HG02759 (cell line): ENCODE measurements at regions not wholly inside any gene's neighbourhood (a gene's known extent, or its start where the extent isn't known, plus 50 kb on each side); places are given as distances from the start of the nearest gene placed in this dataset.

Source experiments
- ATAC-seq: cut with Tn5 transposase; IDR thresholded peaks from one replicate; pipeline ENCODE4 v1.9.1; 2021; ENCODE audit warnings: mild to moderate bottlenecking, moderate library complexity; ENCODE audit not compliant: unreplicated experiment

DNA sequence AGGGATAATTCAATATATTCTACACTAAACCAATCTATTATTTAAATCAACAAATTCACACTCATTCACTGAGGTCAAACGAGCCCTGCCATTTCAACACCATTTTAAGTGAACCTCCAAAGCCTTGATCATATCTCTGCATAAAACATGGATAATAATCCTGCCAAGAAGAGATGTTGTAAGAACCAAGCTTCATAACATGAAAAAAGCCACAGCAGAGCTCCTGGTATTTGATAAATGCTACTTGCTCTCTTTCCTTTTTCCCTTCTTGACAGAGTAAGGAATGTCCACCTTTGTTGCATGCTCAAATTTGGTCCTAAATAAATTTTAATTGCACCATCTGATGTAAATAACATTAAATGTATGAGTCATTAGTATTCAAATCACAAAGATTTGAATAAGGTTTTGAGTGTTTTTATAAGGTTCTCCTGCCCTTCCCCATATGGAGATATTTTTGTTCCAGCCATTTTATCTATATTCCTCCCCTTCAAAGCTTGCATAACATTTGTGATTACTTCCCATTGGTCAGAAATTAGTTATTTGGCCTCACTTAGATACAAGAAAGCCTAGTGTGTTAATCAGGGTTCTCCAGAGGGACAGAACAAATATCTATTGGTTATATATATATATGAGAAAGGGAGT, 318.8 kb downstream of the RND3 start:
- no peak for ATAC-seq

DNA sequence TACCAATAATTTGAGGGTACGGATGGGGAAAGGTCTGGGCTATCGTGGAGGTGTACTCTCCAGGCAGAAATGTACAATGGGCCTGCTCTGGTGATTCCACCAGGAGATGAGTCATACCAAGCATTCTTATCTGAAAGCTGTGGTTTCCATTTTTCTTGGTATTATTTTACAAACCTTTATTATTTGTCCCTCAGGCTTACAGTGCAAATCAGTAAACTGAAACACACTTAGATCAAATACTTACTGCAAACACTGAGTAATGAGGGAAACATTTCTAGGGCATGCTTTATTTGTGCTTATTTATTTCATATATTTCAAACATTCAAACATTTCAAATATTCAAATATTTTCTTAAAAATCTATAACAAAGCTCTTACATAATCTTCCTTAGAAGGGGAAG, 319.8 kb downstream of the RND3 start:
- ATAC-seq = peak; percentile 96

GRCh38 chr2:150166313-150167051, 321.0 kb downstream of the RND3 start:
- ATAC-seq = no peak

DNA sequence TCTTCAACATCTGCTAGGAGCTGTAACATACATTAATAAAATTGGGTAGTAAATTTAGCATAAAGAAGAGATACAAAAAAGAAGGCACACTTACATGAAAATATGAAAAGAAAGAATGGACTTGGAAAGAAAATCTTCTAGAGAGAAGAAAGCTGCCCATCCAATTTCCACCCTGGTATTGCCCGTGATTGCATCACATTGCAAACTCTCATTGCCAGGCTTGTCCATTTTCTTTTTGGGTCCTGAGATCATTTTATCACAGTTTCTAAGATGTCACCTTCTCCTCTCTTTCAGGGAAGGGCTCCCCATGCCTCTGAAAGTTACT, 321.5 kb downstream of the RND3 start:
- no peak for ATAC-seq

DNA sequence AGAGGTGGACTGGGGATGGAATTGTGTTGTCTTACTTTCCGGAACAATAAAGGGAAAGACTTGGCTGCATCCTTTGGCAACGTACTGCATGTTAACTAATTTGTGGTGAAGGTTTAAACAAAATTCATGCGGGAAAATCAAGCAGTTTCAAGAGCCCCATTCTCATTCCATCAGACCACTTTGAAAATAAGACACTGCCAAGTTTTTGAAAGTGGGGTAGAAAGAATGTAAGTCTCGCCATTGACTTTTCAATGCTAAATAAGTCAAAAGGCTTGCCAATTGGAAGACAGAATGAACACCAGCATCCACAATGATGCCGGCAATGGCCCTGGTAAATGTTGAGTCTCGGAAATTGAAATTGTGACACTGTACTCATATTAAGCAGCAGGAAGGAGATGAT, 322.0 kb downstream of the RND3 start:
- ATAC-seq = no peak

GRCh38 chr2:150162241-150162942, 325.1 kb downstream of the RND3 start:
- no peak for ATAC-seq

GRCh38 chr2:150160058-150160457, 327.4 kb downstream of the RND3 start:
- ATAC-seq = no peak

- ATAC-seq = no peak
These were observed 328.2 kb downstream of the RND3 start for GRCh38 chr2:150159300-150159699.

- no peak for ATAC-seq
These were observed 330.6 kb downstream of the RND3 start for GRCh38 chr2:150156876-150157275.

DNA sequence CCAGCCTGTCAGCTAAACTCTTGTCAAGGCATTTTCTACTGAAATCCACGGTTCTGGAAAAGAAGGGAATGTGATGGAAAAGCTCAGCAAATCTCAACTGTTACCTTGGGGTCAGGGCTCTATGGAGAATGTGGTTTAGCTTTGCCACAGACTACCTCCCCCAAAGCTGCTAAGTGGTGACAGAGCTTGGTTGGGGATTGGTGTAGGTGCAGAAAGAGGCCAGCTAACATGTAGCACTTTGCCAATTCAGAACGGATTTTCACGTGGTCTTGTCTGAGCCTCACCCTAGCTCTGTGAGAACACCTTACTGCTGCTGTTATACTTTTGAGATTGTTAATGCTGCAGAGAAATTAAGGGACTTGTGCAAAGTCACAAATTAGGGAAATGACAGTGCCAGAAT, 331.1 kb downstream of the RND3 start:
- no peak for ATAC-seq

GRCh38 chr2:150154308-150154797, 333.1 kb downstream of the RND3 start:
- ATAC-seq = no peak

DNA sequence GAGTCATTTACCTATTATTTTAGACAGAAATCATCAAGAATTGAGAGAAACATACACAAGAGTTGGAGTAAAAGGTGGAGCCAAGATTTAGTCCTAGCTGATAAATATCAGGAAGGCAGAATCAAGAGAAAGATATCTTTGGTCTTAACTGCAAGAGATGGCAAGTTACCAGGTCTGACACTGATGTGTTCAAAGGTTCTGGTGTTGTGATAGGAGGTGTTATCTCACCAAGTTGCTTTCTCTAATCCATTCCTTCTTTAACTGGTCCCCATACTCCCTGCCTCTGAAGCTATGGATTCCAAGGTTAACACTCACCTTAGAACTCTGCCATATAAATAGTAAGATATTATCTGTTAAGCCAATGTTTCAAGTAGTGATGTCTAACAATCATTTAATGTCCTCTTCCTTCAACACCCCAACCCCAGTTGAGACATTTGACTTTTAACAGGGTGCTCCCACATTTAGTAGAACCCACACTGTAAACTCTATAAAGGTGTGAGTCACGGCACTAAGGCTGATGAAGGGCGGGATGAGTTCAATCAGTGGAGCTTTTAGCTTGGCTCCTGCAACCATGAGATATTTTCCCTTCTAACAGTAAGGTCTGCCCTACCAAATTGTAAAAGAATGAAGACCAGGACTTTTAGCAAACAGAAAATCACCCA, 333.7 kb downstream of the RND3 start:
- no peak for ATAC-seq

DNA sequence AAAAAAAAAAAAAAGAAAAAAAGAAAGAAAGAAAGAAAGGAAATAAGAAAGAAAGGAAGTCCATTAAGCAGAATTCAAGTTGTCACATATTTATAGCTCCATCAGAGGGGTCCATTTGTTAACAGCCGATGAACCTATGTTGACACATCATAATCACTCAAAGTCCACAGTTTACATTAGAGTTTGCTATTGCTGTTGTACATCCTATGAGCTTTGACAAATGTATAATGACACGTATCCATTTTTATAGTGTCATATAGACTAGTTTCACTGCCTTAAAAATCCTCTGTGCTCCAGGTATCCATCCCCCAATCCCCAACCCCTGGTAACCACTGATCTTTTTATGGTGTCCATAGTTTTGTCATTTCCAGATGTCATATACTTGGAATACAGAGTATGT, 335.2 kb downstream of the RND3 start:
- no peak for ATAC-seq

DNA sequence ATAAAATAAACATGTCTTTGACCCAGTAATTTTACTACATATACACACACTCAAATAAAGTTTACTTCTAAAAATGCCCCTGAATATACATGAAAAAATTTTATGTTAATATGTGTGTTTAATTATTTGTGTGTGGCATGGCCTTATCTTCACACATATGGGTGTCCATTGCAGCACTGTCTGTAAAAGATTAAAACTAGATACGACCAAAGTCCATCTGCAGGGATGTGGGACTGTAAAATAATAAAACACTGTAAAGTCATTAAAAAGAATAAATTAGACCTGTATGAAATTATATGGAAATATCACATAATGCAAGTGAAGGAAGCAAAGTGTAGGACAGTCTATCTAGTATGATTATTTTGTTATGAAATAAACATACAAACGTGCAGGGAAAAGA, 337.3 kb downstream of the RND3 start:
- no peak for ATAC-seq

GRCh38 chr2:150147889-150148683, 339.4 kb downstream of the RND3 start:
- ATAC-seq = no peak

DNA sequence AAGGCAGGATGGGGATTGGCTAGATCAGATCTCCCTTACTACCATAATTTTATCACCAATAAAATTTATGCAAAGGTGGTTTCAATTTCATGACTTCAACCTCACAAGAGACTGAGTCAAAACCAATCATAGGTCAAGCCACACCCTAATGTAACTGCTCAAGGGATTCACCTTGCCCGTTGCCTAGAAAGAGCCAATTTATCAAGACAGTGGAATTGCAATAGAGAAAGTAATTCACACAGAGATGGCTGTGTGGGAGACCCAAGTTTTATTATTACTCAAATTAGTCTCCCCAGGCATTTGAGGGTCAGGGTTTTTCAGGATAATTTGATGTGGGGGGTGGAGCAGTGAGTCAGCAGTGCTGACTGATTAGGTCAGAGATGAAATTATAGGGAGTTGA, 340.6 kb downstream of the RND3 start:
- ATAC-seq = no peak

DNA sequence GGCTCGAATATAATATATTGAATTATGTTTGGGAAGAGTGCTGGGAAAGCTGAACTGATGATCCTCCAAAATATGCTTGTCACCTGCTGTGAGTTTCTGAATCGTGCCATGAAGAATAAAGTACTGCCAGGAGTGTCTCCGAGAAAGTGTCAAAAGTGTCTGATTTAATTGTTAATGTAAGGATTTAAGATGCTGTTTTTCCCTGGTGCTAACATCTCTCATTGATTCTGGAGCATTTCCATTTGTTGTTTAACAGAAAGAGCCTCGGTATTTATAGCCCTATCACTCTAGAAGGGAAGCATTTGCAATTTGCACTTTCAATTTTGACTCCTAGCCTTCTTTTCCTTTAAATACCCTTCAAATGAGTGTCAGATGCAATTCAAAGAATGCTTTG, 342.2 kb downstream of the RND3 start:
- no peak for ATAC-seq

DNA sequence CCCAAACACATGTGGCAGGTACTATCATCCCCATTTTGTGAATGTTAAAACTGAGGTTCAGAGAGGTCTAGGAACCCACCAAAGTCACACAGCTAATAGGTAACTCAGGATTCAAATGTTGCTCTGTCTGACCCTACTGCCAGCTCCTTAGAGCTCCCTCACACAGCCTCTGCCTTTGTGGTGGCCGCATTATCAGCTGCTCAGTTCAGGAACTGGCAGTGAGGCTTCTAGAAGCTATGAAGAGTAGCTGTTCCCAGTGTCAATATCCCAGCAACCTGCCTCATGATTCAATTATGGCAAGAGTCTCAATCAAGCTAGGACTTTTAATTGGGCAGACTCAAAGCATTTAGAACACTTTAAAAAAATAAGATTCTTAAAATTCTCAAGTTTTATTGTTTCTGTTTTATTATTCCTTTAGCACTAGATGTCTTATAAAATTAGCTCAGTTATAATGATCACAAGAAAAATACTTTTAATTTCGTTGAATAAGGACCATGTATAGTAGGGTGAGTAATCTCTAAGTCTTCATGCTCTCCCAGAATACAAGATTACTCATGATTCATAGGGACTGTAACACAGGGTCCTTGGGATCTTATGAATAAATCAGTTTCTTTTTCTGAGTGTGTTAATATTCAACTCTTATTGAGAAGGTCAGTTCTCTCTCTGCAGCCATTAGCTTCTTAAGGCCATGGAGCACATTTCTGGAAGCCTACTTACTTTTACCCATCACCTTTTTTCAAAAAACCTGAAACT, 342.7 kb downstream of the RND3 start:
- ATAC-seq = no peak

DNA sequence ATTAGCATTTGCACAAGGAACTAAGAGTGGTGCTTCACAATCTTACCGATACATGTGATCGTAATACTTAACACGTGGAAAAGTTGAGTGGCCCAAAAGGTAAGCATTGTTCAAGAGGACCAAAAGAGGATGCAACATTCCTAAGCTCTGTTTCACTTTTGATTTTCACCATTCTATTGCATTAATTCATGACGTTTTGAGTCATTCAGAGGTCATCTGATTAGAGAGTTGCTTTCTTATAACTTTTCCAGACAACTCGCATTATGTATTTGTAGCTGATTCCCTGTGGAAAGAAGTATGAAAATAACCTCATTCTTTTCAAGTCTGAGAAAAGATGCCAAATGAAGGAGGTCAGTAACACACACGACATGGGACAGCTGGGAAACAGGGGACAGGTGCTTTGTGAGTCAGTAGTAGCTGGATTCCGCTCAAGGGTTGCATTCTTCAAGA, 344.4 kb downstream of the RND3 start:
- ATAC-seq = no peak

GRCh38 chr2:150142561-150142960, 344.9 kb downstream of the RND3 start:
- ATAC-seq = no peak
